Tibial nerve (tissue), 4 donors: ENCODE measurements at regions not wholly inside any gene's neighbourhood (a gene's known extent, or its start where the extent isn't known, plus 50 kb on each side); places are given as distances from the start of the nearest gene placed in this dataset.

ENCODE experiments used
- EP300 ChIP-seq, 2 donors: sonication (generic); formaldehyde crosslinking; IDR thresholded peaks; one replicate each; pipeline ENCODE4 v1.6.1; 2017; ENCODE audit warnings: antibody characterized with exemption in 2 of 2, mild to moderate bottlenecking in 1 of 2
- TF ChIP-seq, protein P1 (sequence below), 5 experiments: fragments of 200-600 bp in 3 of 5; fragments of 450-650 bp in 2 of 5; sonication (generic) in 3 of 5; IDR thresholded peaks; one replicate each; pipeline ENCODE4 v1.5.1; 2016 to 2019; ENCODE audit warnings: antibody characterized with exemption in 5 of 5, mild to moderate bottlenecking in 3 of 5, moderate library complexity in 2 of 5

DNA sequence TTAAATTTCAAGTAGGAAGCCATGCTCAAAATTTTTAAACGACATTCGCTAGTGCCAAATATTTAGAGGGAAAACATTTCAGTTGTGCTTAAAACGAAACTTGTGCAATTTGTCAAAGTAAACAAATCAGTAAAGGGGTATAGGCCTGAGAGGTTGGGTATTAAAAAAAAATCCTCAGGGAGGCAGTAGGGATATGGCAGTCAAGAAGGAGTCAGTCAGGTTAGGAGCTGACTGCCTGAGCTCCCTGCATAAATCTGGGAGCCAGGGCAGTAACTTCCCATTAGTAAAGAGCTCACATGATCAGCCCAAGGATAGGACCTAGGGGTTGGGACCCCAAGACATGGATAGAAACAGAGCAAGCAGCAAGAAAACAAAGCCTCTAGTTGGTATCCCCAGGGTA is 120.7 kb upstream of the STAC start:
- TF ChIP-seq, protein P1, sequence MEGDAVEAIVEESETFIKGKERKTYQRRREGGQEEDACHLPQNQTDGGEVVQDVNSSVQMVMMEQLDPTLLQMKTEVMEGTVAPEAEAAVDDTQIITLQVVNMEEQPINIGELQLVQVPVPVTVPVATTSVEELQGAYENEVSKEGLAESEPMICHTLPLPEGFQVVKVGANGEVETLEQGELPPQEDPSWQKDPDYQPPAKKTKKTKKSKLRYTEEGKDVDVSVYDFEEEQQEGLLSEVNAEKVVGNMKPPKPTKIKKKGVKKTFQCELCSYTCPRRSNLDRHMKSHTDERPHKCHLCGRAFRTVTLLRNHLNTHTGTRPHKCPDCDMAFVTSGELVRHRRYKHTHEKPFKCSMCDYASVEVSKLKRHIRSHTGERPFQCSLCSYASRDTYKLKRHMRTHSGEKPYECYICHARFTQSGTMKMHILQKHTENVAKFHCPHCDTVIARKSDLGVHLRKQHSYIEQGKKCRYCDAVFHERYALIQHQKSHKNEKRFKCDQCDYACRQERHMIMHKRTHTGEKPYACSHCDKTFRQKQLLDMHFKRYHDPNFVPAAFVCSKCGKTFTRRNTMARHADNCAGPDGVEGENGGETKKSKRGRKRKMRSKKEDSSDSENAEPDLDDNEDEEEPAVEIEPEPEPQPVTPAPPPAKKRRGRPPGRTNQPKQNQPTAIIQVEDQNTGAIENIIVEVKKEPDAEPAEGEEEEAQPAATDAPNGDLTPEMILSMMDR (IDR thresholded peaks at IDR 0.05), result no peak
- TF ChIP-seq EP300 (IDR thresholded peaks at IDR 0.05), result no peak
